Lung (tissue), 11 donors: ENCODE measurements at regions not wholly inside any gene's neighbourhood (a gene's known extent, or its start where the extent isn't known, plus 50 kb on each side); places are given as distances from the start of the nearest gene placed in this dataset.
A peak's percentile ranks its signal among the peaks of the same experiment; 100 is the strongest.

ENCODE experiments used
- ATAC-seq: fragments of 200-7000 bp; cut with Tn5 transposase; one replicate; pipeline ENCODE4 v1.9.1; 2020; ENCODE audit warnings: moderate number of reproducible peaks; ENCODE audit not compliant: insufficient read depth, low FRiP score
- DNase-seq, 3 donors: peaks; one replicate each; pipeline ENCODE4 v3.0.0-alpha.2; 2013 to 2017
- H3K27ac ChIP-seq, 2 donors: one replicate each; pipeline ENCODE4 v1.5.1; 2013; ENCODE audit warnings: mild to moderate bottlenecking in 2 of 2, moderate library complexity in 2 of 2, control low read depth in 1 of 2, inconsistent platforms in 1 of 2, low read depth in 1 of 2, low read length in 1 of 2
- H3K27me3 ChIP-seq, 3 donors: one replicate each; pipeline ENCODE4 v1.5.1; 2013; ENCODE audit warnings: low read length in 2 of 3; ENCODE audit not compliant: control insufficient read depth in 3 of 3, insufficient read depth in 3 of 3
- H3K36me3 ChIP-seq, 4 donors: one replicate each; pipeline ENCODE4 v1.5.1; 2013; ENCODE audit warnings: low read length in 4 of 4, mild to moderate bottlenecking in 1 of 4, moderate library complexity in 1 of 4; ENCODE audit not compliant: control insufficient read depth in 4 of 4, insufficient read depth in 4 of 4
- H3K4me1 ChIP-seq, 5 donors: one replicate each; pipeline ENCODE4 v1.5.1; 2013; ENCODE audit warnings: low read length in 5 of 5, mild to moderate bottlenecking in 2 of 5, moderate library complexity in 1 of 5; ENCODE audit not compliant: control insufficient read depth in 5 of 5, insufficient read depth in 5 of 5
- H3K4me3 ChIP-seq: one replicate; pipeline ENCODE4 v1.5.1; 2013; ENCODE audit warnings: mild to moderate bottlenecking, control low read depth, moderate library complexity
- H3K9ac ChIP-seq, 2 donors: one replicate each; pipeline ENCODE4 v1.5.1; 2013; ENCODE audit warnings: low read length in 2 of 2, control low read depth in 1 of 2; ENCODE audit not compliant: insufficient read depth in 1 of 2
- H3K9me3 ChIP-seq, 4 donors: one replicate each; pipeline ENCODE4 v1.5.1; 2013; ENCODE audit warnings: low read length in 3 of 4, mild to moderate bottlenecking in 1 of 4, moderate library complexity in 1 of 4; ENCODE audit not compliant: control insufficient read depth in 4 of 4, insufficient read depth in 3 of 4
- CTCF ChIP-seq: IDR thresholded peaks from 2 replicates; pipeline ENCODE4 v1.5.1; 2012; ENCODE audit warnings: mild to moderate bottlenecking; ENCODE audit errors: control extremely low read depth, extremely low read depth
- WGBS, 2 donors: extraction: QIAGEN DNeasy Blood & Tissue Kit; methylation state at CpG; one replicate each; pipeline ENCODE4 v1.1.7; 2013; 5-methylcytosine and 5-hydroxymethylcytosine counted together
- donor health status: control.
- donor health status: control.
- donor health status: Bipolar disorder and iron deficiency.
- donor health status: healthy.
- donor health status: DM: yes; HTN: yes; CAD: no.

GRCh38 chr2:19021100-19021476 is 337.3 kb downstream of the OSR1 start:
- Histone ChIP-seq H3K9me3 (no peaks in the 10 kb centered on the region), H3K9ac (no peak overlapping the region), H3K4me3 (no peak overlapping the region), H3K27me3 (no peaks in the 10 kb centered on the region), H3K4me1 (peaks cover 0 to 9% (median 0%) of the 10 kb centered on the region in 5 donors), H3K27ac (no peak overlapping the region), H3K36me3 (no peaks in the 10 kb centered on the region)
- WGBS, 2 donors, result 57 to 65% methylated on average over 4 of the region's 4 CpGs
- ATAC-seq (peak; percentile 75), DNase-seq (peak in 2 of 3 donors; percentile 55 to 65)
- TF ChIP-seq CTCF, result no peak

GRCh38 chr2:19020144-19021099 is 338.0 kb downstream of the OSR1 start:
- ATAC-seq (no peak), DNase-seq (no peak)
- no peaks in the 10 kb centered on the region for H3K27me3 ChIP-seq
- no peaks in the 10 kb centered on the region for H3K36me3 ChIP-seq
- no peak overlapping the region for H3K9ac ChIP-seq
- peak overlapping the region in 1 of 2 donors; percentile 33 for H3K27ac ChIP-seq
- peaks cover 0 to 4% (median 0%) of the 10 kb centered on the region in 4 donors for H3K9me3 ChIP-seq
- H3K4me1 ChIP-seq, result peaks cover 0 to 9% (median 0%) of the 10 kb centered on the region in 5 donors
- H3K4me3 ChIP-seq, result no peak overlapping the region
- 82 to 84% methylated on average over 11 of the region's 11 CpGs for WGBS, 2 donors
- TF ChIP-seq CTCF, result no peak

GRCh38 chr2:19009510-19009909 is 348.9 kb downstream of the OSR1 start:
- no peaks in the 10 kb centered on the region for H3K9me3 ChIP-seq
- H3K4me1 ChIP-seq, result peaks cover 0 to 19% (median 0%) of the 10 kb centered on the region in 5 donors
- no peak overlapping the region for H3K27ac ChIP-seq
- peak in 2 of 3 donors; percentile 89 to 95 for DNase-seq
- TF ChIP-seq CTCF, result no peak
- ATAC-seq, result no peak
- no peaks in the 10 kb centered on the region for H3K27me3 ChIP-seq
- no peak overlapping the region for H3K4me3 ChIP-seq
- H3K36me3 ChIP-seq, result no peaks in the 10 kb centered on the region
- WGBS, 2 donors, result 57 to 59% methylated on average over 3 of the region's 3 CpGs
- no peak overlapping the region for H3K9ac ChIP-seq
